SK-N-SH (cell line): ENCODE measurements at regions not wholly inside any gene's neighbourhood (a gene's known extent, or its start where the extent isn't known, plus 50 kb on each side); places are given as distances from the start of the nearest gene placed in this dataset.

Experiments
- CHD2 ChIP-seq: fragments of 150-350 bp; IDR thresholded peaks from 2 replicates; pipeline ENCODE4 v1.6.1; 2018; ENCODE audit warnings: low read length; ENCODE audit not compliant: partially characterized antibody
- CTCF ChIP-seq: fragments of 200-600 bp; sonication (generic); IDR thresholded peaks from 2 replicates; pipeline ENCODE4 v1.6.1; 2017; ENCODE audit warnings: antibody characterized with exemption, mild to moderate bottlenecking, moderate library complexity
- EZH2phosphoT487 ChIP-seq: fragments of 200-600 bp; sonication (generic); IDR thresholded peaks from 2 replicates; pipeline ENCODE4 v1.6.1; 2017; ENCODE audit warnings: low read depth, mixed run types, mild to moderate bottlenecking, antibody characterized with exemption, moderate library complexity, borderline replicate concordance
- MAX ChIP-seq: IDR thresholded peaks from 2 replicates; pipeline ENCODE4 v1.4.0; 2012; ENCODE audit warnings: low read depth
- MXI1 ChIP-seq: IDR thresholded peaks from 2 replicates; pipeline ENCODE4 v1.6.1; 2012; ENCODE audit warnings: mild to moderate bottlenecking, low read depth, low read length, improper control_type of control experiment
- NFIC ChIP-seq: IDR thresholded peaks from 2 replicates; pipeline ENCODE4 v1.4.0; 2012; ENCODE audit warnings: borderline replicate concordance
- RAD21 ChIP-seq: IDR thresholded peaks from 2 replicates; pipeline ENCODE4 v1.6.1; 2012; ENCODE audit warnings: mild to moderate bottlenecking, low read length
- REST ChIP-seq: IDR thresholded peaks from 2 replicates; pipeline ENCODE4 v1.6.1; 2012; ENCODE audit warnings: mild to moderate bottlenecking, low read depth, low read length, moderate library complexity
- RXRA ChIP-seq: IDR thresholded peaks from 2 replicates; pipeline ENCODE4 v1.4.0; 2012; ENCODE audit warnings: low read depth, mild to moderate bottlenecking, borderline replicate concordance
- SIN3A ChIP-seq: IDR thresholded peaks from 2 replicates; pipeline ENCODE4 v1.6.1; 2012; ENCODE audit warnings: low read depth, mild to moderate bottlenecking, low read length, moderate library complexity, borderline replicate concordance
- SMC3 ChIP-seq: IDR thresholded peaks from 2 replicates; pipeline ENCODE4 v1.6.1; 2012; ENCODE audit warnings: low read depth, low read length, improper control_type of control experiment
- TAF1 ChIP-seq: IDR thresholded peaks from 2 replicates; pipeline ENCODE4 v1.6.1; 2012; ENCODE audit warnings: low read depth, mild to moderate bottlenecking, low read length, moderate library complexity, borderline replicate concordance
- TEAD4 ChIP-seq: IDR thresholded peaks from 2 replicates; pipeline ENCODE4 v1.4.0; 2012; ENCODE audit warnings: mild to moderate bottlenecking, borderline replicate concordance; ENCODE audit not compliant: insufficient read depth
- YY1 ChIP-seq: IDR thresholded peaks from 2 replicates; pipeline ENCODE4 v1.4.0; 2012; ENCODE audit warnings: low read depth, mild to moderate bottlenecking

GRCh38 chr2:23178396-23178795 is 206.6 kb upstream of the KLHL29 start:
- no peak for TF ChIP-seq TAF1
- TF ChIP-seq CTCF, result no peak
- TF ChIP-seq CHD2, result no peak
- no peak for TF ChIP-seq EZH2phosphoT487
- TF ChIP-seq MAX, result no peak
- no peak for TF ChIP-seq YY1
- TF ChIP-seq TEAD4, result no peak
- TF ChIP-seq SIN3A, result no peak
- no peak for TF ChIP-seq SMC3
- TF ChIP-seq REST, result no peak
- TF ChIP-seq NFIC, result no peak
- no peak for TF ChIP-seq RAD21
- TF ChIP-seq RXRA, result no peak
- TF ChIP-seq MXI1, result no peak
